HG03139 (cell line): ENCODE measurements at regions not wholly inside any gene's neighbourhood (a gene's known extent, or its start where the extent isn't known, plus 50 kb on each side); places are given as distances from the start of the nearest gene placed in this dataset.
A peak's percentile ranks its signal among the peaks of the same experiment; 100 is the strongest.
"Not testable (repeated sequence)": the region's sequence is repeated elsewhere in the genome, so short reads cannot be mapped to it uniquely, and the experiment has no call there.

Source experiments
- ATAC-seq: cut with Tn5 transposase; IDR thresholded peaks from one replicate; pipeline ENCODE4 v1.9.1; 2021; ENCODE audit not compliant: unreplicated experiment

DNA sequence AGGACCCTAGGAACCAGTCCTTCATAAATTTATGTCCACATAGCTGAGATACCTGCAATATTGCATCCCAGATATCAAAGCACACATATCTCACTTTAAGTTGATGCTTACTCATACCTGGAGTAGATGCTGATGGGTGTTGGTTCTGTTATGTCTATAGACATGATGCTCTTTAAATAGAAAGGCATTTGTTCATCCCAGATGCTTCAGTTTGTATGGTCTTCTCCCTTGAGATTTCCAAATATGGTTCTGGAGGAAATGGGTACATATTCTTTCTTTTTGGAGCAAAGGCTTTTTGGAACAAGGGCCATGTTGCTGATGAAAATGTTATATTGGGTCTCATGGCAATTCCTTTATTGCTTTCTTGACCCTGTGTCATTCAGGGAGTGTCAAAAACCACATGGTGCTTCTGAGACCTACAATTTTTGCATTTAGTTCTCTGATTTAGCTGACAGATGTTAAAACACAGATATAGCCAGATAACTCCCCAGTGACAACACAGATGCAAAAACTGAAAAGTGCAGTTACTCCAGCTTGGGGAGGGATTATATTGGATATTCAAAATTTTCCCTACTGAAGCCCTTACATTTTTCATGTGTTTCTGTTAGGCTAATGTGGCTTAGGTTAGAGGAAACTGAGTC lies 211.4 kb downstream of the KCNRG start:
- peak; percentile 45 for ATAC-seq

DNA sequence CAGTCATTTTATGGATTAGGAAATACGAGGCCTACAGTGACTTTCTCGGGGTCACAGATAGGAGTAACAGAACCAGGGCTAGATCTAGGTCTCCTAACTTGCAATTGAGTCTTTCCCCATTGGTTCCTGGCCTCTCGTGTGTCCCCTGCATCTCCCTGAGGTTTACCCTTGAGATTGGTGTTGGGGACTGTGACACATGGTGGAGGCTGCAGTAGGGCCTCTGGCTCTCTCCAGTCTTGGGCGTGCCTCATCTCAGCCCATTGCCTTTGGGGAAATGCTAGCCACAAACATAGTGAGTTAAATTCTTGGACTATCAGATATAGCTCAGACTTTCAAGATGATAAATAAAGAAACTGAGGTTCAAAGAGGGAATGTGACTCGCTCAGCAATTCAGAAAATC lies 212.1 kb downstream of the KCNRG start:
- ATAC-seq = no peak

DNA sequence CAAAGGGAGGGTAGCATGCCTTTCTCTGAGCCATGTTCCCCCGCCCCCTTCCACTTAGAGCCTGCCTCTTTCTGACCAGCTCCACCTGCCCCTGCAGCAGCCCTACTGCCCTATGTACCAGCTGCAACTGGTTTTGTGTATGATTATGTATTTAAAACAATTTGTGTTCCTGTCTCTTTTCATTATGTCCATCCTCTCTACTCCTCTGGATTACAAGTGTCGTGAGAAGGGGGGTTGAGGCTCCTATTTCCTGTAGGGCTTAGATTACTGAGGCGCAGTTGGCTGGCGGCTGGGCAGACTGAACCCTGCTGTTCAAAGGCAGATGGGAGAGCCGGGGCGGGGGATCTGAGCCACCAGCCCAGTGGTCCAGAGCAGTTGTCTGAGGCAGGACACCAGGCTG lies 213.3 kb downstream of the KCNRG start:
- ATAC-seq = no peak

DNA sequence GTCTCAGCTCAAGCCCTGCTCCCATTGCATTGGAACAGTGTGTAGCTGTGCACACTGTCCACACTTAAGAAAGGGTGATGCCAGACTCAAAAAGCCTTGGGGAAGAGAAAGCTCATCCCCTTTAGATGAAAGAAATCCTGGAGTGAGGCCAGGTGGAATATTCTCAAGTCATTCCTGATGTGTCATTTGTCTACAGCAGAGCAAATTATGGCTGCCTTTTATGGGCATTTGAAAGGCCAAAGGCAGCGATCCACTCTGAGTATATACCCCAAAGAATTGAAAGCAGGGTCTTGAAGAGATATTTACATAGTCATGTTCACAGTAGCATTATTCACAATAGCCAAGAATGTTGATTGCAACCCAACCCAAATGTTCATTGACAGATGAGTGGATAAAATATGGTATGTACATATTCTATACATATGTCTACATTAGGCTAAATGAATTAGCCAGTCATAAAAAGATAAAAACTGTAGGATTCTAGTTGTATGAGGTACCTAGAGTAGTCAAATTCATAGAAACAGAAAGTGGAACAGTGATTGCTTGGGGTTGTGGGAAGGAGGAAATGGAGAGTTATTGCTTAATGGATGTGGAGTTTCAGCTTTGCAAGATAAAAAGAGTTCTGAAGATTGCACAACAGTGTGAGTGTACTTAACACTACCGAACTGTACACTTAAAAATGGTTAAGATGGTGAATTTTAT lies 214.9 kb downstream of the KCNRG start:
- ATAC-seq = no peak

DNA sequence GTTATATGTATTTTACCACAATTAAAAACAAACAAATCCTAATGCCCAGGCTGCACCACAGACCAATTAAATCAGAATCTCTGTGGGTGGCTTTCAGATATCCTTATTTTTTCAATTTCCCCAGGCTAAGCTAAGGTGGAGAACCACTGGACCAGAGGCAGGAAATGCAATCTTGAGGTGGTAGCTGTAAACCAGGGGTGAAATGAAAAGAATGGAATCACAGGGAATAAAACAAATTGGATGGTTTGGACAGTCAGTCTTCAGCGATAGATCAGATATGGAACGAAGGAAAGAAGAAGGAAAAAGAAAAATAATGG lies 215.4 kb downstream of the KCNRG start:
- ATAC-seq = no peak

DNA sequence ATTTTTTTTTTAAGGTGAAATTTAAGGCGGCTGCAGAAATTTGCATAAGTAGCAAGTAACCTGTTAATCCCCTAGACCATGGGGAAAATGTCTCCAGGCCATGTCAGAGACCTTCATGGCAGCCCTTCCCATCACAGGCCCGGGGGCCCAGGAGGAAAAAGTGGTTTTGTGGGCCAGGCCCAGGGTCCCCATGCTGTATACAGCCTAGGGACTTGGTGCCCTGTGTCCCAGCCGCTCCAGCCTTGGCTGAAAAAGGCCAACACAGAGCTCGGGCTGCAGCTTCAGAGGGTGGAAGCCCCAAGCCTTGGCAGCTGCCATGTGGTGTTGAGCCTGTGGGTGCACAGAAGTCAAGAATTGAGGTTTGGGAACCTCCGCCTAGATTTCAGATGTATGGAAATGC lies 218.3 kb downstream of the KCNRG start:
- ATAC-seq = not testable (repeated sequence)

DNA sequence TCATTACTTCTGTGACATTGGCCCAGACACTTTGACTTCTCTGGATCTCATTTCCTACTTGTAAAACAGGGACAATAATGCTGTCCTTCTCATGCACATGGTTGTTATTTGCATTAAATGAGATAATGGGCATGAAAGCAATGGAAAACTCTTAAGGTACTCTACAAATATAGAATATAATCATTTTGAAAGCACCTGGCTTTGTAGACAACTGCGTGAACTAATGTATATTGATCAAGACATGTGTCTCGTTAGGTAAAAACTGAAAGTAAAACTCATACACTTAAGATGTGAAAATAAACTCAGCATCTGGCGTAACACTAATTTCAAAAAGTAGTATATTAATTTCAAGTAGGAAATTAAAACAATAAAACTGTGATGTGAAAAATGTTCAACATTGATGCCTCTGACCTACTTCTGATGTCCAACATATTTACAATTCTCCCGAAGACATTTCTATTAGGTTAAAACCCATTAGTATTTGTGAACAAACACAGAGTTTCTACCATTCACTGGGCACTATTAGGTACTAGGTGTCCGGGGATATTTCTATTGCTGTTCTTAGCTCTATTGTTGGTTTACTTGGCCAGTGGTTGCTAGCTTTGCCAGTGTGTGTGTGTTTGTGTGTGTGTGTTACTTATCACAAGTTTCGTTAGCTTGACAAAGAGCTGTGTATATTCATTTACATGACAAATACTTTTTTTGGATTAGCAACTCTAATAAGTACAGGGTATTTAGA lies 220.5 kb downstream of the KCNRG start:
- no peak for ATAC-seq

DNA sequence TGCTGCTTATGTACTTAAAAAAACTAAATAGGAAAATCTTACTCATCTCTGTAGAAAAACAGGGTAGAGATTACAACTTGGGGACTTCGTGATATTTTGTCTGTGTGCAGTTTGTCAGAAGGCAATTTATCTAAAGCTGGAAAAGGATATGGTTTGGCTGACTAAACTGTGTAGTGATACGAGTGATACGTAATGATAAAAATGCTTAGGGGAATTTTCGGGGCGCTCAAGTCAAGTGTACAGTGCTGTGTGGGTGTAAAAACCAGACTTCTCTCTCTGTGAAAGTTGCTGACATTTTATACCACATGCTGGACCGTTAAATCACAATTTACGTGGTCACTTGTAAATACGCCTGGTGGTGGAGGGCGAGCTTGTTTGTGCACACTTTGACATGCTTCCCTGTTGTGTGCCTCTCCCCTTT lies 221.7 kb downstream of the KCNRG start:
- ATAC-seq = peak; percentile 91

DNA sequence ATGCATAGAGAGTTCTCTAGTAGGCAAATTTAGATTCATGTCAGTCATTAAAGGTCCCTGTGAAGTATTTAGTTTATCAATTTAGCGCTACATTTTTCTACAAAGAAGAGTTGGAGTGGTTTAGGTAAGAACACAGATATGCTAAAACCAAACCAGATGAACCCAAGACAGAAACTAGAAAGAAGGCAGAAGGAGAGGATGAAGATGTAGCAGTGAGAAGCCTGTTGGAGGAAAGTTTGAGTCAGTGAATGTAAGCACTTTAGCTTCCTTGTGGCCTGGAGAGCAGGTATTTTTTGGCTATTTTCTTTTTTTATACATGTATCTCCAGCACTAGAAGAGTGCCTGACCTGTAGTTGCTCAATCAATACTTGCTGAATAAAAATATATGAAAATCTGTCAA lies 223.7 kb downstream of the KCNRG start:
- ATAC-seq = no peak

DNA sequence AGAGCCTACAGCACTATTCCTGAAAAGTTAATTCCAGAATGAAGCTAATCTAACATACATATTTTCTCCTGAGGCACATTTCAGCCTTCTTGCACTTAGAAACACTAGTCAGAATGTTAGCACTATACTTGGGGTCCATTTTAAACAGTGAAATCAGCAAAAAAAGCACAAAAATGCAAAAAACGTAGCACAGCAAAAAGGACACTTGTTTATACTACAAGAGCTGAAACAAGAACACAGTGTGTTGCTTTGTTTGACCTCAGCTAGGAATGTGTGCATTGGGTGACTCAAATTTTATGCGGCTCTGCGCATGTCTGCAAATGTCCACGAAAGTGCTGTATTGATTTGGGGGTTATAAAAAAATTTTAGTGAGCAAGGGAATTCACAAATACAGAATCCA lies 226.2 kb downstream of the KCNRG start:
- no peak for ATAC-seq

DNA sequence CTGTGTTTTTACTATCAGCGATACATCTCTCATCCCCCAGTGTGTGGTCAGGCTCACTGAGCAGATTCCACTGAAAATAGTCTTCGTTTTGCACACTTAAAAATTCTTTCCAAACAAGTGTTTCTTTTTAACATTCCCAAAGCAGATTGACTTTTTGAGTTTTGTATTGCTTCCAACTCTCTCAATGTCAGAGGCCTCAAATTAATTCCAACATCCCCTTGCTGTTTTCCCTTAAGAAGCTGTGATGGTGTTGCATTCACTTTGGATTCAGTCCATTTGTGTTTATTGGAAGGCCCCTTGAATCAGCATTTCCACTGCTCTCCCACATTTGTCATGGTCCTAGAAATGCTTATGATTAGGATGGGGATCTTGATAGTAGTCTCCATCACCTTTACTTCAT lies 228.7 kb downstream of the KCNRG start:
- ATAC-seq = no peak

DNA sequence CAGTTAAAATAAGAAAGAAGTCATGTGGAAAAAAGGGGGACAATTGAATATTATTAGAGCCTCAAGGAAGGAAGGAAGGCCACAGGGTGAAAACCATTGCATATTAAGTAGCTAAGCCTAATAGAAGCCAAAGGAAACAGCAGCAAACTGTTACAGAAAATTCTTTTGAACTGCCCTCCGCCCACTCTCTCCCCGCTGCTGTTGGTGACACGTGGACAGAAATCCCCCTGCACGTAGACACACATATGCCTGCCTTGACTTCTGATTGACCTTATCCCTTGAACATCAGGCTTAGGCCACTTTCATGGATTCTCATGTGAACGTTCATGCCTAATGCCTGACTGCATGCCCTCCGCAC lies 229.1 kb downstream of the KCNRG start:
- no peak for ATAC-seq

DNA sequence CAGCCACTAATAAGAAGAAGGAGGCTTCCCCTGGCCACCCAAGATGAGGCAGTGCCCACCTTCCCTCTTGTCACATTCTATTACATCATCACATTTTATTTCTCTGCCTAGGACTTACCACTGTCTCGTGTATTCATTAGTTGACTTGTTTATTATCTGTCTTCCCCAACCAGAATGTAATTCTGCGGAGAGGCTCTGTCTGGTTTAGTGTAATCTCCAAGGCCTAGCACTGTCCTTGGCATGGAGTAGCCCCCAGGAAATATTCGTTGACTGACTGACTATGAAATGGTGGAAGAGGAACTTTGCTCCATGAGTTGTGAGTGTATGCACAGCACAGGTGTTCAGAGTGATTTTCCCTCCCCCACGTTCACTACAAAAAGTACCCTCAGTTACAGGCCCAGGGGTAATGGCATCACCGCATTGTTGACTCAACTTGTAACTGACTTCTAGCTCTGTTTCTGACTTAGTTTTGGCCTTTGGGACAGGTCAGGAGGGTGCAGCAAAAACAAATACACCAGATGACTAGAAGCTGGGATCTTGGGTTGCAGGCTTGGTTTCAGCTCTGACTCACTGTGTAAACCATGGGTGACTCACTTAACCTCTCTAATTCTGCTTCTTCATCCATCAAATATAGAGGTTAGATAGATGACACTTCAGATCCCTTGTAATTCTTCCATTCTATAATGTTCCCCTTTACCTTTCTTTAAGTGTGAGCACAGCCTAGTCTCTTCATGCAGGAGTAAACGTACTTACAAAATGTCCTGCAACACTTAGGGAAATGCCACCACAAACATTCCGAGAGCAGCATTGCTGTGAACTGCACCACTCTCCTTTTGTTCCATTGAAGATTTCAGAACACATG lies 229.7 kb downstream of the KCNRG start:
- peak; percentile 83 for ATAC-seq

DNA sequence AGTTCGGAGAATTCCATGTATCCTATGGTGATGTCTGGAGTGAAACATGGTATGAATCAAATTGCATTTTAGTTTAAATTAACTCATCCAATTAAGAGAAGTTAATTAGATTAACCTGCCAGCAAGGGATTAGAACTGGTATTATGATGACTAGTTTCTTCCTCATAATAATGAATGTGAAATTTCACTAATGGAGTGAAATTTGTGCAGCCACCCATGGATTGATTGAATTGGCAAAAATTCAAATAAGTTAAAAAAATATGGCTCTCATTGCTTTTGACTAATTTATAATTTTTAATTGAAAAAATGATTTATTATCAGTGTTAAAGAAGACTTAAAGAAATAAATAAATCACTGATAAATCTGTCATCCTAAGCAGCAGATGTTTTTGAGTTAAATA lies 232.0 kb downstream of the KCNRG start:
- no peak for ATAC-seq

DNA sequence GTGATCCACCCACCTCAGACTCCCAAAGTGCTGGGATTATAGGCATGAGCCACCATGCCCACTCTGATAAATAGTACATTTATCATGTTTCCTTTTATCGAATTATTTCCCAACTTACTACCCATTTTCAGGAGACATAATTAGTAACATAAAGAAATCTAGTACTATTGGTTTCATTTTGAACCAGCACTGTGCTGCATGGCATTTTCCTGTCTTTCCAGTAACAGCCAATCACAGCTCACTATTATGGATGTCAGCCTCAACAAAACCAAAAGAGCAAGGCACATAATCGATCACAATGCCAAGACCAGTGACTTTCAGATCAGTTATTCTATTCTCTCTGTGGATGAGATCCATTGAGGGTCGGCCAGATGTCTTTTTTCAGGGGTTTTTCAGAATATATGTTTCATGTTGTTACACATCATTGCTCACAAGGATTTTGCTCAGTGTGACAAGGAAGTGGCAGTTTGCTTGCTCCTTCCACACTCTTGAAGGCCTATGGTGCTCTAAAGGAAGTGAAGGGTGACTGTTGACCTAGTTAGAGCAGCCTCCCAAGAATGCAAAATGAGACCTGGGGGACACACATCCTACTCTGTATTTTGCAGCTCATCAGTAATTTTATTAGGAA lies 233.4 kb downstream of the KCNRG start:
- no peak for ATAC-seq

DNA sequence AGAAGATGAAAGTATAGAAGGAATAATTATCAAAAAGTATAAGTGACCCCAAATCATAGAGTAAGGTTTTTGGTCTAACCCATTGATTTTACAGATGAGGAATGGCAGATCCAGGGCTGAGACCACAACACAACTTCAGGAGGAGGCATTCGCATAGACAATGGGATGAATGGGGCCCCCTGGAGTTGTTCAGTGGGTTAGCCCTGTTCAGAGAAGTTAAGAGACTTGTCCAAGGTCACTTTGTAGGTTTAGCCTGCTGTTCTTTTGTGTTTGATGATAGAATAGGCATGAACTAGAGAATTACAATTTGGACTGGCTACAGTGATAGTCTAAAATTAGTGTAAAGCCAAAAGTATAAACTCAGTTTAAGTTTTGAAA lies 233.9 kb downstream of the KCNRG start:
- no peak for ATAC-seq

DNA sequence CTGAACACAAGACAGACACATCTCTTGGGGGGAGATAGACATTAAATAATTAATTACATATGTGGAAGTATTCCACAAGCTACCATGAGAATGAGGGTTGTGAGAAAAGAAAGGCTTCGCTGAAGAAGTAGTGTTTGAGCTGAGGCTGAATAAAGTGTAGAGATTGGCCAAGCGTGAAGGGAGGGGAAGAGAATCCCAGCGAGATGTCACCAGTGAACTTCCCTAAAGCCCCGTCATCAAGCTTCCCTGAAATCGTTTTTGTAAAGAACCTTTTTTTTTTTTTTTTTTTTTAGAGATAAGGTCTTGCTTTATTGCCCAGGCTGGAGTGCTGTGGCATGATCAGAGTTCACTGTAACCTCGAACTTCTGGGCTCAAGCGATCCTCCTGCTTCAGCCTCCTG lies 235.2 kb downstream of the KCNRG start:
- no peak for ATAC-seq

DNA sequence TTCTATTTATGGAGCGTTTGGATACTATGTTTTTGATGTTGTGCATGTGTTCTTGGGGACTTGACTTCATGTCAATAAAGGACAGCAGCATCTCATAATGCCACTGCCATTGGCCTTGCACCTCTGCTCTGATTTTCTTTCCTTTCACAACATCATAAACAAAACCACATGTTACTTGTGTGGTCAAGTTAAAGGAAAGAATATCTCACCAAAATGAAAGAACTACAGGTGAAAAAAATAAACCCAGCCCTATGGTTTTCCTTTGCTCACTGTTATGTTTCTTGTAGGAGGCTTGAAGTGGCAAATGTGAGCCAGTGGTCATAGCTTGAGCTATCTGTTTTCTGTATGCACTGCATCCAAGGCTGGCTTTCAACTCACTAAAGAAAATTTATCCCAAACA lies 240.4 kb downstream of the KCNRG start:
- no peak for ATAC-seq

DNA sequence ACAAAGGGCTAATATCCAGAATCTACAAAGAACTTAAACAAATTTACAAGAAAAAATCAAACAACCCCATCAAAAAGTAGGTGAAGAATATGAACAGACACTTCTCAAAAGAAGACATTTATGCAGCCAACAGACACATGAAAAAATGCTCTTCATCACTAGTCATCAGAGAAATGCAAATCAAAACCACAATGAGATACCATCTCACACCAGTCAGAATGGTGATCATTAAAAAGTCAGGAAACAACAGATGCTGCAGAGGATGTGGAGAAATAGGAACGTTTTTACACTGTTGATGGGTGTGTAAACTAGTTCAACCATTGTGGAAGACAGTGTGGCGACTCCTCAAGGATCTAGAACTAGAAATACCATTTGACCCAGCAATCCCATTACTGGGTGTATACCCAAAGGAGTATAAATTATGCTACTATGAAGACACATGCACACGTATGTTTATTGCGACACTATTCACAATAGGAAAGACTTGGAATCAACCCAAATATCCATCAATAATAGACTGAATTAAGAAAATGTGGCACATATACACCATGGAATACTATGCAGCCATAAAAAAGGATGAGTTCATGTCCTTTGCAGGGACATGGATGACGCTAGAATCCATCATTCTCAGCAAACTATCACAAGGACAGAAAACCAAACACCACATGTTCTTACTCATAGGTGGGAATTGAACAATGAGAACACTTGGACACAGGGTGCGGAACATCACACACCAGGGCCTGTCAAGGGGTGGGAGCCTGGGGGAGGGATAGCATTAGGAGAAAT lies 241.5 kb downstream of the KCNRG start:
- not testable (repeated sequence) for ATAC-seq

DNA sequence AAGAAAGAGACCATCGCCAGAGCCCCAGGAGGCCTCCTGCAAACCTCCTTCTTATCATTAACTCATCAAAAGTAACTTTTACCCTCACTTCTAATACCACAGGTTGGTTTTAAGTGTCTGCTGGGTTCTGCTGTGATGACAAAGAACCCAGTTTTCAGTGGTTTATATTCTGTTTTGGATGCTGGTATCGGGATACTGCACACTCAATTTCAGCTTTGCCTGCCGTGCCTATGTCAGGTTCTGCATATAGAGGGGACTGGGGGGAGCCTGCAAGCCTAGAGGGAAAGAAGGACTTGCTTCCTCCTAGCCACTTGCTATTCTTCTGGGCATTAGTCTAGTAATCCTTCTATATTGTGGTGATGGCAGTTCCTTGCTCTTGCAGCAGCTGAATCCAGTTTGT lies 242.4 kb downstream of the KCNRG start:
- no peak for ATAC-seq
